ENCODE measurements at regions not wholly inside any gene's neighbourhood (a gene's known extent, or its start where the extent isn't known, plus 50 kb on each side); places are given as distances from the start of the nearest gene placed in this dataset.

DNA sequence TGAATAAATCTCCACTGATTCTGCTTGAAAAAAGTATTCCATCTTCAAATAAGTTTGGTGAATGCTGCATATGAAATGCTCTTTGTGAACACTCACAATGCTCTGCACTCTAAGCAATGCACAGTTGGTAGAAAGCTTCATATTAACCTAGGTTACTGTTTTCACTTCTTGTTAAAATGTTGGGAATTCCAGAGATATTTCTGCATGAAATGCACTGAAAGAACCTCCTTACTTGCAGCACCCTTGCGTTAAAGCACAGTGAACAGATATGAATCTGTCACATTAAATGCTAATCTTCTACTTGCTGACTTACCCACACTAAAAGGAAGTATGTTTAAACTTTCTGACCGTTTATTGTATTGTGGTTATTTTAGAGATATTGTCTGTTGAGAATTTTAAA is 584.1 kb upstream of the NUDT12 start:
- ATAC-seq (no peak), DNase-seq (no peak)
- no peaks in the 10 kb centered on the region for H3K27me3 ChIP-seq
- no peak overlapping the region for H3K27ac ChIP-seq
- no peak for TF ChIP-seq POLR2A (IDR thresholded peaks at IDR 0.05)
- TF ChIP-seq, protein P1, sequence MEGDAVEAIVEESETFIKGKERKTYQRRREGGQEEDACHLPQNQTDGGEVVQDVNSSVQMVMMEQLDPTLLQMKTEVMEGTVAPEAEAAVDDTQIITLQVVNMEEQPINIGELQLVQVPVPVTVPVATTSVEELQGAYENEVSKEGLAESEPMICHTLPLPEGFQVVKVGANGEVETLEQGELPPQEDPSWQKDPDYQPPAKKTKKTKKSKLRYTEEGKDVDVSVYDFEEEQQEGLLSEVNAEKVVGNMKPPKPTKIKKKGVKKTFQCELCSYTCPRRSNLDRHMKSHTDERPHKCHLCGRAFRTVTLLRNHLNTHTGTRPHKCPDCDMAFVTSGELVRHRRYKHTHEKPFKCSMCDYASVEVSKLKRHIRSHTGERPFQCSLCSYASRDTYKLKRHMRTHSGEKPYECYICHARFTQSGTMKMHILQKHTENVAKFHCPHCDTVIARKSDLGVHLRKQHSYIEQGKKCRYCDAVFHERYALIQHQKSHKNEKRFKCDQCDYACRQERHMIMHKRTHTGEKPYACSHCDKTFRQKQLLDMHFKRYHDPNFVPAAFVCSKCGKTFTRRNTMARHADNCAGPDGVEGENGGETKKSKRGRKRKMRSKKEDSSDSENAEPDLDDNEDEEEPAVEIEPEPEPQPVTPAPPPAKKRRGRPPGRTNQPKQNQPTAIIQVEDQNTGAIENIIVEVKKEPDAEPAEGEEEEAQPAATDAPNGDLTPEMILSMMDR (IDR thresholded peaks at IDR 0.05): no peak
- H3K9me3 ChIP-seq: peaks cover 0 to 5% (median 0%) of the 10 kb centered on the region in 12 donors
- 44 to 53% (median 49%) methylated on average over 2 of the region's 2 CpGs for WGBS, 4 donors
- H3K4me1 ChIP-seq: no peaks in the 10 kb centered on the region
- intact Hi-C loops (cut with DNase I): no loop called here
- H3K36me3 ChIP-seq: no peaks in the 10 kb centered on the region
- no peak overlapping the region for H3K4me3 ChIP-seq

DNA sequence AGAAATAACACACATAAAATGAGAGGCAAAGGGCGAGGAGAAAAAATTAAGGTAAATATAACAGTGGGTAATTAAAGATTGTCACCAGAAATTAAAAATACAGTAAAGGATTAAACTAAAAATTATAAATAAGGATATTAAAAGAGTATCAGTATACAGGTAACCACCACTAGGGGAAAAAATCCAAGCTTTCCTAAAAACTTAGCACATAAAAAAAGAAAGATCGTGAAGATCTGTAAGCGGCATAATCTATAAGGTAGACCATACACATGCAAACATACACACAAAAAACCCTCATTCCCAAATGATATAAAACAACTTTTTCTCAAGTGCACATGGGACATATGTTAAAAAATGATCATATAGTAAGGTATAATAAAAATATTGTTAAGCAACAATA is 577.3 kb upstream of the NUDT12 start:
- Histone ChIP-seq H3K4me3 (no peak overlapping the region), H3K27ac (no peak overlapping the region), H3K36me3 (no peaks in the 10 kb centered on the region), H3K9me3 (peaks cover 0 to 7% (median 0%) of the 10 kb centered on the region in 12 donors), H3K27me3 (no peaks in the 10 kb centered on the region), H3K4me1 (no peaks in the 10 kb centered on the region)
- TF ChIP-seq, protein P1 (IDR thresholded peaks at IDR 0.05): peak in 2 of 12 donors; percentile 15 to 28
- no peak for TF ChIP-seq POLR2A (IDR thresholded peaks at IDR 0.05)
- ATAC-seq: no peak
- no peak for DNase-seq
- intact Hi-C loops (cut with DNase I): no loop called here
- WGBS, 4 donors: 83 to 88% (median 87%) methylated on average over 3 of the region's 3 CpGs

DNA sequence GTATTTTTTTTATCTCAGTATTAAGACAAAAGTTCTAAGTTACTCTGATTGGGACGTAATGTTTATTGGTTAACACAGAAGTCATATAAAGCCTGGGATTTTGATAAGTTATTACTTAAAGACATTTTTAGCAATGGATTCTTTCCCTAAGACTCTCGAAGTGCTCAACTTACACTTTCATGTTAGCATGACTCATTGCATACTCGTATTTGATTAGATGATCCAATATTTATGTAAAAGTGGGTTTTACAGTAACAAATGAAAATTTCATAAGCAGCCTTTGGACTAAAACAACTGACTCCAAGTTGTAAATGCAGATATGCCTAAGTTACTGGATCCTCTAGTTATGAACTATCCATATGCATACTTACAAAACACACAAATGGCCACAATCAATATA is 567.7 kb upstream of the NUDT12 start:
- no peak for ATAC-seq
- peaks cover 0 to 13% (median 5%) of the 10 kb centered on the region in 12 donors for H3K9me3 ChIP-seq
- intact Hi-C loops (cut with DNase I): no loop called here
- no peaks in the 10 kb centered on the region for H3K36me3 ChIP-seq
- no peak for TF ChIP-seq POLR2A (IDR thresholded peaks at IDR 0.05)
- TF ChIP-seq, protein P1 (IDR thresholded peaks at IDR 0.05): no peak
- 68 to 77% (median 71%) methylated on average over 3 of the region's 3 CpGs for WGBS, 4 donors
- no peaks in the 10 kb centered on the region for H3K27me3 ChIP-seq
- H3K4me3 ChIP-seq: no peak overlapping the region
- no peaks in the 10 kb centered on the region for H3K4me1 ChIP-seq
- H3K27ac ChIP-seq: no peak overlapping the region
- no peak for DNase-seq

DNA sequence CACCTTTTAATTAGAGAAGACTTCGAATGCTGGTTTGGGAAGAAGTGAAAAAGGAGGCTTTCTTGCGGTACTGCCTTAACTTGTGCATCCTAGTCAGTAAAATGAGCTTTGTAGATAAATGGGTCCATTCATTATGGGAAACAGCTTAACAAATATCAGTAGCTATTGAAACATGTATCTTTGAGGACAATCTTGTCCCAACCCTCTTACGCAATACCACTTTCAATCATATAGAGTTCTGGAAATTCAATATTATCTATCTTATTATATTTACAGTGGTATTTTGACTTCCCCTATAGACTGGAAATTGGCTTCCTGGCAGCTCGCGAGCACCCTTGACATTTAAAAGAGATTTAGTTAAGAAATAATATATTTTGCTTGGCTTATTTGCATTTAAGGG is 565.8 kb upstream of the NUDT12 start:
- Histone ChIP-seq H3K27me3 (no peaks in the 10 kb centered on the region), H3K27ac (no peak overlapping the region), H3K4me1 (no peaks in the 10 kb centered on the region), H3K9me3 (peaks cover 0 to 4% (median 0%) of the 10 kb centered on the region in 12 donors), H3K36me3 (no peaks in the 10 kb centered on the region), H3K4me3 (no peak overlapping the region)
- TF ChIP-seq POLR2A (IDR thresholded peaks at IDR 0.05): no peak
- TF ChIP-seq, protein P1 (IDR thresholded peaks at IDR 0.05): no peak
- WGBS, 4 donors: 67 to 82% (median 78%) methylated on average over 5 of the region's 5 CpGs
- DNase-seq (no peak), ATAC-seq (no peak)
- intact Hi-C loops (cut with DNase I): no loop called here
